GM19463 (cell line): ENCODE measurements at regions not wholly inside any gene's neighbourhood (a gene's known extent, or its start where the extent isn't known, plus 50 kb on each side); places are given as distances from the start of the nearest gene placed in this dataset.

Source experiments
- ATAC-seq: cut with Tn5 transposase; IDR thresholded peaks from one replicate; pipeline ENCODE4 v1.9.1; 2021; ENCODE audit warnings: mild to moderate bottlenecking, moderate library complexity; ENCODE audit not compliant: unreplicated experiment

- ATAC-seq, result no peak
These were observed 99.4 kb upstream of the BCL11A start for GRCh38 chr2:60652832-60653340.

DNA sequence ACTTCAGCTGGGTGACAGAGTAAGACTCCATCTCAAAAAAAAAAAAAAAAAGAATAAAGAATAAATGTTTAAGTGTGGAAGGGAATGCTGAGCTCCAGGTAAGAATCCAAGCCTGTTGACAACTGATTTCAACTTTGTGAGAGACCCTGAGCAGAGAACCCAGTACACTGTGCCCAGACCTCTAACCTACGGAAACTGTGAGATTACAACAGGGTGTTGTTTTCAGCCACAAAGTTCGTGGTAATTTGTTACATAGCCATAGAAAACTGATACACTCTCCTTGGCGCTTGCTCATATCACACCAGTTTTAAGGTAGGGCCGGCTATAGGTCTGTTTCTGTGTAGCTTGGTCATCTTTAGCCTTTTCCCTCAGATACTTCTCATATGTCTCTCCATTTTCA, 98.4 kb upstream of the PAPOLG start:
- ATAC-seq, result no peak

DNA sequence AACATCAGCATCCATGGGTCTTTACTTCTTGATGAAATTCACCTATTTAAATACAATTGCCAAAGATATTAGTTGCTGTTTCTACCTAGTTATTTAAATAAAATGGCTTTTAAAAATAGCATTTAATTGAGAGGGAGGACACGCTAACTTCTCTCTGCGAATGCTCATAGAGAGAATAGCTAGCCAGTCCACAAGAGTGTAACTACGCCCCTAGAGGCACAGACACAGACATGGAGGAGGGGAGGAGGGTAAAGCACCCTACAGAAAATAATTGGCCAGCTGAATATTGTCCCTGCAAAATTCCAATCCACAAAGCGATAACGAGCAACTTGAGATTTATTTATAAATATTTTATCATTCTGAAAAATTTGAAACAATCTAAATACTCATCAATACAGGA, 97.0 kb upstream of the PAPOLG start:
- no peak for ATAC-seq

DNA sequence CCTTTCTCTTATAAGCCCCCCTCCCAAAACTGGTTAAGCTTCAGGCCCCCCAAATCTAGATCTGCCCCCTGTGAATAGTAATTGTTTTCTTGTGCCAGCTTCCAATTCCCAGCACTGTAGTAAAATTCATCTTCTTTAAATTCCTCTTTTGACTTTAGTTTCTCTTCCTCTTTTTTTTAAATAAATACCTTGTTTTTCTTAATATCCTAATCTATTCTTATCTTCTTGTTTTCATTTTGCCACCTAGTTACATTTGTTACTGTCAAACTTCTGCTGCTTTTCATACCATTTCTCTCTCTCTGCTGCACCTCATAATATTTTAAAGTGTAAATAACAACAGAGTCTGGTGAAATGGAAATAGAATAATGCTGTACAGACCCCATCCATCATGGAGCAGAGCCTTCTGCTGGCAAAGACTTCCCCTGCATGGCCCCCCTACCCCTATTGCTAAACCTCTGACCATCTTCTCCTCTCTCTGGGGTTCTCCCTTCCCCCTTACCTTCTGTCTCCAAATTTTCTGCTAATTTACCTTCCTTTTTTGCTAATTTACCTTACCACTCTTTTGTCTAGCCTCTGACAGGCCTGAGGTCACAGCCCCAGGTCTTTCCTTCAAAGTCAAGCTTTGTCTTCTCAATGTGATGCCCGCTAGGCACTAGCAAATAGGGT, 94.9 kb upstream of the PAPOLG start:
- no peak for ATAC-seq

DNA sequence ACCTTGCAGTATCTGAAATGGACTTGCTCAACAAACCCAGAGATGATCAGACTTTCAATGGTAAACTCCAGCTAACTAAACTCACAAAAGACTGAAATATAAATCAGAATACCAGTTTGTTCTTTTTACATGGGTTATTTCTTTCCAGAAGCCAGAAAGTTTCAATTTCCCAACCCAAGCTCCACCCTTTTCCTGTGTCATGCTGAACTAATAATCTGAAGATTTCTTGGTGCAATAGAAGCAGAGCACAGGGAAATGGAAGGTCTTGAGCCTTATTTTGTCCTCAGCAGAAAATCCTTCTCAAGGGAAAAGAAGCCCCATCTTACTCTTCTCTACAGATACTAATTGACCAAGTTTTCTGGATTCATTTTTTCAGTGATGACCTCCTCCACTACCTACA, 93.3 kb upstream of the PAPOLG start:
- ATAC-seq, result no peak

DNA sequence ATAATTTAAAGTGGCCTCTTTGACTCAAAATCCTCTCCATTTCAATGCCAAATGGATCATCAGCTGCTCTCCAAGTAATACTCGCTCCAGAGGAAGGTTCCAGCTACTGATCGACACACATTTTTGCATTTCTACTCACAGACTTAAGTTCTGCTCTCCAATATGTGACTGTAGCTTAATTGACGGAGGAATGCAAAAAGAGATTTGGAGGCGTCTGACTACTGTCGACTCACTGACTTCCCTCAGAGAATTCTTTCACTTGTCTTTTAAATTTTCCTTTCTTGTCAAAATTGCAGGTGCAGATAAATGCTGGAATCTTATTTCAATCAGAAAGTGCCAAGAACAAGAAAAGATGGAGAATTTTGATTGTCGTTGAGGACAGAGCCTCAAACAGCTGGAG, 84.1 kb upstream of the PAPOLG start:
- ATAC-seq, result no peak

DNA sequence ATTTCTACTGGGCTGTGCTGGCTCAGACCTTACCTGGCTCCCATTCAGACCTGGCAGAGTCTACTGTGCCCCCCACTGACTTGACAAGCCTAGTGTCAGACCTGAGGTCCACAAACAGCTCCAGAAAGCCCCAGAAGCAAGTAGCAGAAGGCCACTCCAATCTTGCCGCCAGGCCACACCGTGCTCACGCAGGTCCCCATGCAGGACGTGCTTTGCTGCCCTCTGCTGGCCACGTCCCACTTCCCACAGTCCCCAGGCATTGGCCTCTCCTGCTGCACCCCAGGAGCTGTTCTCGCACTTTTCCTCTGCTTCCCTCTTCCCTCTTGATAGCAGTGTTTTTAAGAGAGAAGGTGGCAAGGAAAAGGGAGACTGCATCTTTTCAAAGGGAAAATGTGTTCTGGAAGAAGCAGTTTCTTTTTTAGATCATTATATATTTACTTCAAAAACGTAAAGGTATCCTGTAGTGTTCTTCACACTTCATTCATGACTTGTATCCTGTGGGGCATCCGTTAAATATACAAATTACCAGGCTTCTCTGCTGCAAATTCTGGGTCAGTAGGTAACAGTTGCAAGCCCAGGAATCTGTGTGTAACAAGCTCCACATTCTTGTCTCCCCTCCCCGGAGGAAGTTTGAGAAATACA, 81.4 kb upstream of the PAPOLG start:
- peak; percentile 100 for ATAC-seq

GRCh38 chr2:60675301-60675700, 80.8 kb upstream of the PAPOLG start:
- no peak for ATAC-seq

DNA sequence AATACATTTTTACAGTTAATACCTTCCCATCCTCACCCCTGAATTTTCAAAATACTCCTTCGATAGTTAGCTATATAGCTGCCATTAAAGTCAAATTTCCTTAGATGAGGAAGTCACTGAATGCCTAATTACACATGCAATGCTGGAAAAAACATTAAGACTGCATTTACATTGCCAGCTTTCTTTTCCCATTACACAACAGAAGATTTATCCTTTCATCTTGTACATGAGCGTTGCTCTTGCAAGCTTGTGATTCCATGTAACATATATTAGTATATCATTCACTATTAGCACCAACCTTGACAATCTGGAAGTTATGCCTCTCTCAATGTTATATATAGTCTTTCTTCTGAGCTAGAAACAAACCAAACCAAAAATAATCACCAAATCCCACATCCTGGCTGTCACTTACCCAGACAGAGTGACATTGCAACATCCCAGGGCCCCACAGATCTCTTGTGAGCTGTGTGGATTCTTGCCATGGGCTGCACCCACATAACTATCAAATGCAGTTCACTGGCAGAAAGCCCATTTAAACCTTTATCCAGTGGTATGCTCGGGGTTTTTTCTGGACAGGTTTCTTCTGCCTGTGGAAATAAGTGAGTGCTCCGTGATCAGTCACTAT, 79.2 kb upstream of the PAPOLG start:
- no peak for ATAC-seq

DNA sequence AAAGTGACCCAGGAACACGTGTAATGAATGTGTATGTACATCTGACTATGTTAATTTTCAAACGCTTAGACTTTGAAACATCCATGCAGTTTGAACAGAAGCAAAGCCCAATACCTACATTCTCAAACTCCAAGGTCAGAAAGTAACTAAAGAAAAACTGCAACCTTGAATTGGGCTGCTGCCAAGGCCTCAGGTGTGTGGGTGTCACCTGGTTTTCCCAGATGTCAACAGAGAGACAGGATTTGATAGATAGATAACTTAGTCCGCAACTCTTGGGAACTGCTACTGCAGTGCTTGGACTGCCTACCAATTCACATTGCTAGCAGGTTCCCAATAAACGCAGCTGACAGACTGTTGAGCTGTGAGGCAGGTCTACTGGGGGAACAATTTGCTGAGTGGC, 78.7 kb upstream of the PAPOLG start:
- no peak for ATAC-seq

- no peak for ATAC-seq
These were observed 77.5 kb upstream of the PAPOLG start for GRCh38 chr2:60678551-60678950.

DNA sequence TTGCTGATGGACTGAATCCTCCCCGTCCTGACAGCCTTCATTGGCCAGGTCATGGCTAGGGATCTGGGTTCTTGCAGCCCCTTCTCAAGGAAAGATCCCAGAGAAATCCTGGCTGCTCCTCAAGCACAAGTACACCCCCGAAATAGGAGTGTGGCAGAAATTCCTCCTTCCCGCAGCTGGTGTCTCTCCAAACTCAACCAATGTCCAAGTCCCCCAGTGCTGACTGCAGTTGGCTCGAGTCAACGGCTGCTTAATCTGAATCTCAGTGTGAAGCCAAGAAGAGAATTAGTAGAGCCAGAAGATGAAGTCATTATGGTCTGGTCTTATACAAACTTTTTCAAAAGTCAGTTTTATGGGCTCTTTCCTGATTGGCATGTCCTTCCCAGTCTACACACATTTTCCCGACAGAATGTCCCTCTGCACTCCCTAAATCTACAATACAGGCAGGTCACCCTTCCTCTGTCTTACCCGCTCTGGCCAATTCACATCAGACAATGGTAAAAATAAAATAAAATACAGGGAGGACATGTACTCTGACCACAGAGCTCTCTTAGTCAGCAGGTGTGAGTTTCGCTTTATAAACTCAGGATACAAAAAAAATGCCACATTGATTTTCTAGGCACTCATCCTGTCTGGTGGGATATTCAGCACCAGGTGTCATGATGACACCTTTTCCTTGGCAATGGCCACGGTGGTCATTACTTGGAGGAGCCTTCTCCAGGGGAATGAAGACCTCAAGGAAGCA, 76.9 kb upstream of the PAPOLG start:
- no peak for ATAC-seq

DNA sequence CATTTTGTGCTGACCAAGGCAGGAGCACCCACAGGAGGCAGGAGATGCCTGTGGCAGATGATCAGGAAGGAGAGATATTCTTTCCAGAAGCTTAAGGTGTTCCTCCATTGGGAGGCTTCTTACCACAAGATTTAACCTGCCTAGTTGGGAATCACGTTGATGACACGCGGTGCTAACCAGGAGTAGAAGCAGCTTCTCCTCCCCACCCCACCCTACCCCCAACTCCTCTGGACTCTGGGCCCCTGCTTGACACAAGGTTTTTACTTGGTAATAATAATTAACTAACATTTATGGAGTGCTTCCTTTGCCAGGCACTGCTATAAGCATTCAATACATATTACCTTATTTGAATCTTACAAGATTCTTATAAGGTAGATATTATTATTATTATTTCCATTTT, 62.5 kb upstream of the PAPOLG start:
- no peak for ATAC-seq

DNA sequence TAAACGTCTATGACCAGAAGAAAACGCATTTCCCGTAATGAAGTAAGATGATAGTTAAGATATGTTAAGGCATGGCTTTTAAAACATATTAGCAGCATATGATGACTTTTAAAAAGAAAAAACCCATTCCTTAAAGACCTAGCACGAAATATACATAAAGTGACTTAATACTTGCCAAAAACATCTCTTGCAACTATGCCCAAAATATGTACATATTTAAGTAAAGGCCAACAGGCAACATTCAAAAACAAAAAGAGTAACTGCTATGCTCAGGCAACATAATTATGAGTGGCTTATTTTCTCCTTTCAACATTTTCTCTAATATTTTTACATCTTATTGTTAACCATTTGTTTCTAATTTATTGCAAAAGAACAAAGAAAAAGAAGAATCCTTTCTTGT, 60.3 kb upstream of the PAPOLG start:
- ATAC-seq, result no peak

GRCh38 chr2:60699617-60700016, 56.5 kb upstream of the PAPOLG start:
- no peak for ATAC-seq

DNA sequence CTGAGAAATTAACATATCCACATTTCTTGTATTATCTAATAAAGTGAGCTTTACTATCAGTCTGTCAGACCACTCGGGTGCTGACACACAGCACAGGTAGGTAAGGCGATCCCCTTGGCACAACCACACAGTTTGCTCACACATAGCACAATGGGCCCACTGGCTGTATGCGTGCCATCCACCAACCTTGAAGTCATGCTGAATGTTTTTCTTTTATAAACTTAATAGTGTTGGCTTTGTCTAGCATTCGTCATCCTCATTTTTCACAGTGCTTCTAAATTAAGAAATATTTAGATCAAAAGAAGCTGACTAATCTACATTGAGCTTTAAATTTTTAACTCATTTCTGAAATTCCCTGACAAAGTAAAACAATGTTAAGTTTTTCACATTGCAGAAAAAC, 50.0 kb upstream of the PAPOLG start:
- no peak for ATAC-seq
